Esophagus mucosa (tissue), 1 donor: ENCODE measurements at regions not wholly inside any gene's neighbourhood (a gene's known extent, or its start where the extent isn't known, plus 50 kb on each side); places are given as distances from the start of the nearest gene placed in this dataset.
"Not testable (repeated sequence)": the region's sequence is repeated elsewhere in the genome, so short reads cannot be mapped to it uniquely, and the experiment has no call there.

ENCODE experiments used
- ATAC-seq: fragments of 200-7000 bp; cut with Tn5 transposase; one replicate; pipeline ENCODE4 v1.9.1; 2020
- donor health status: DM: yes; HTN: yes; CAD: no.

DNA sequence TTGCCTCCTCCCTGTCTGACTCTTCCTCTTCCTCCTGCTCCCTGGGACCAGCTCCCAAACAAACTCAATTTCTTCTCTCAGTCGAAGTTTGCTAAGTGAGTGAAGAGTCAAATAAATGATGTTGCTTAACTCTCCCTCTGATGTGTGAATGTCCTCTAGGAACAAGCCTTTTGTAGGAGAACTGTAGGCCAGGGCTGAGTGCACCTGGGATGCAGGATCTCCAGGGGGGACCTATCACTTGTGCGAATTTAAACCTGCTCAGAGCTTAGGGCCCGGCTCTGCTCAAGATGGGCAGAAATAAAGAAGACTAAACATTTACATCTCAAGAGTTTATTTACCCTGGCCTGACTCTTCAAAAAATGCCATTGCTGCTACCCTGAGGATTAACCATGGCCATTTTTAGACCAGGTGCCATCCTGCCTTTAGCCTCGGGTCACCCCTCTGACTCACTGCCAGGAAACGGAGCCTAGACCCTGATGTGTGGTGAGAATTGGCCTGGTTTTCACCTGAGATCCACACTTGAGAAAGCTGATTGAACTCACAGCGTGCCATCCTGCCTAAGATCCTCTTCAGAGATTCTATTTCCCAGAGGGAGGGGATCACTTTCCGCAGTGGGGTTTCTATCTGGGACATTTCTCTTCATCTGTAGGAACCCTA, 63.6 kb upstream of the CD93 start:
- no peak for ATAC-seq

DNA sequence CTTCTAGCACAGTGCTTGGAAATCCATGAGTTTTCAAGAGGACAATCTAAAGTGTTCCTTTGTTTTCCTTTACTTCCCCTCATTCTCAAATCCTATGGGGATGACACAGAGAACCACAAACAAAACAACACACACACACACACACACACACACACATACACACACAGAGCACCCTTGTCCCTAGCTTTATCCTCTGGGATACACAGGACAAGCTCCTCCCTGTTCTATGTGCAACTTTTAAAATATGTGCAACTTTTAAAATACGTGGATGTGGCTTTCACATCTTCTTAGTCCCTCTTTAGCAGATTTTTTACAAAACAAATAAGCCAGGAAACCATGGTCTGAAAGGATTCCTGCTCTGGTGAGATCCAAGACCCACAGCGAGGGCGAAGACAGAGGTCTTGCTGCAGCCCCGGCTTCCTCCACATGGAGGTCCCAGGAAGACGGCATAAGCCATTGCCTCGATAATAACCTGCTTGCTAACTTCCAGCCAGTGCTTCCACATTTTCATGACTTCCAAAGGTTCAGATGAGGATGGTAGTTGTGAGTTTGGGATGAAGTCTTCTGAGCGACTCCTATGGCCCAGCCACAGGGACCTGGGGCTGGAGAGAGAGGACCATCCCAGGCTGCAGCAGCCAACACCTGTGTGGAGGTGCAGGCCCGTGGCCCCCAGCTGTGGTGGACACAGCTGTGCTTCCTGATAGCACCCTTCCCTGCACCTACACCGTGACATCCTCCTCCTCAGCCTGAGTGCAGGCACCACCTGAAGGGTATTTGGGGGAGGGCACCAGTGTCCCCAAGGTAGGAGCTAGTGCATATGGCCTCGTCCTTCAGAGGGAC, 62.8 kb upstream of the CD93 start:
- ATAC-seq = no peak

DNA sequence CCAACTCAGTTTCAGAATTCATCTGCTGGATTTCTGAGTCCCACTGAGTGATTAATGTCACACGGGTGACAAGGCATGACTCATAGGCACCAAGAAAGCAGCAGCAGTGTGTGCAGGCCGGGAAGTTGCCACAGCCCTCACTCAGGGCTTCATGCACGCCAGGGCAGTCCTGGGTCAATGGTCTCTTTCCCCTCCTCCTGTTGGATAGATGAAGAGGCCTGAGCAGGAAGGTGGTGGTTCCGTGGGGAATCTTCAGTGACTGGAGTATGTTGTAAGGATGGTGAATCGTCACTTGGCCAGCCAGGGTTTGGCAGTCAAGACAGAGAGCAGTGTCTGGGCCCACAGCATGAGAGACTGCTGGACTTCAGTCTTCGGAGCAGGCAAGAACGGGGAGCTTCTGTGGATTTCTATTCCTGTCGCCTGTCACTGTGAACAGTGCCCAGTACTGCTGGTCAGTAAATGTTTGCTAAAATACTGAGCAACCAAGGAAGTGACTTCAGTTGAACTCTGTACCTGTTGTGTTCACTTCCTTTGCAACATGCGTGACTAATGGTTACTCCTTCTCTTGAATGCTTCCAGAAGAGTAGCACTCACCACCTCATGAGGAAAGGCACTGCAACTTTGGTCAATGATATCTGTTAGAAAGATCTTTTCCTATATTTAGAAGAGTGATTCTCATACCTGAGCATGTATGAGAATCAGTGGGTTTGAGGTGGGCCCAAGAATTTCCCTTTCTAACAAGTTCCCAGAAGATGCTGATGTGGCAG, 62.0 kb upstream of the CD93 start:
- peak; percentile 73 for ATAC-seq

DNA sequence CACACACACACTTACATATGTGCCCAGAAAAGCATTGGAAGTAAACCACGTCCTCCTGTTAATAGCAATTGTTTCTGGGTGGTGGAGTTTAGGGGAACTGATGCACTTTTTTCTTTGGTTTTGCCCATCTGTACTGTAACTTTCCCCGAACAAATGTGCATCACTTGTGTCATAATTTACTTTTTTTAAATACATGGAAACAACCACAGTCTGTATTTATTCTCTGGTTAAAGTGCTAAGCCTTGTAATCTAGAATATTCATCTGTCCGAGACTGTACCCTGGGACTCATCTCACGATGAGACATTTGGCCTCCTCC, 61.5 kb upstream of the CD93 start:
- ATAC-seq = no peak

DNA sequence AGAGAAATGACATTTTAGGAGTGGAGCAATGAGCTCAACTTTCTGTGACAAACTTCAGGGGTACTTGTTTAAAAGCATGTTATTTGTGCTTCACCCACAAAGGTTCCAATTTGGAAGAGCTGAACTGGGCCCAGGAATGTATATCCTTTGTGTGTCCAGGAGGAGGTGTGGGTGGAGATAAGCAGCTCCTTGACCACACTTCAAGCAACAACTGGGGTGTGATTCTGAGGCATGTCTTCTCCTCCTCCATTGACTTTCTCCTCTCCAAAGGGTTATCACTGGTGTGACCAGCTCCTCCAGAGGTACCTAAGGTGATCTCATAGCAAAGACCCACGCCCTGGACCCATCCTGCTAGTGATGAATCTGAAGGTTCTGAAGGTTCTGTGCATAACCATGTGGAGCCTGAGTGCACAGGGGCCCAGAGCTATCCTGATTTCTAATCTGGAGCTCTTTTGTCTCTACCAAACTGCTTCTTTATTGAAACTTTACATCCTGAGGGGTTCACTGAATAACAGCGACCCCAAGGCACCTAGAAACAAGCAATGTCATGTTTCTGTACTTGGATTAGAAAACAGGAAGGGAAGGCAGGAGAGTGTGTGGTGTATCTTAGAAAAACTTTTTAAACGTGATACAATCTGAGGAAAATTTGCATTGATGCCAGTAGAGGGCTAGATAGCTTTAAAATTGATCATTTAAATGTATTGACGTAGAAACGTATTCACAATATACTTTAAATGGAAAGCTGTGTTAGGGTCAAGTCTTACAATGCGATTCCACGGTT, 60.9 kb upstream of the CD93 start:
- ATAC-seq = no peak

DNA sequence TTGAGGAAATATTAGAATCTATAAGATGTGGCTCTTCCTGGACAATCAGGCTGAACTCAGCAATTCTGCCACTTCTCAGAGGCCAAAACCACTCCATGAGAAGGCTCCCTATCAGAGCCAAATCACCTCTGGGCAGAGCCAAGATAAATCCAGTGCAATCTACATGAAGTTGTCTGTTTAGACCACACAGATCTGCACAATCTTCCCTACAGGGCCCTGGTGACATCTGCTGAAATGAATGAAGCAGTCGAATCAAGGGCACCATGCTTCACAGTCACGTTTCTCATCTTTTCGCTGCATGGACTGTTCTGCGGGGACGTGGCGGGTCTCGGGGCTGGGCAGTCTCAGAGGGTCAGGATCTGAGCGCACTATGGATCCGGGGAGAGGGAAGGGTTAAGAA, 60.1 kb upstream of the CD93 start:
- no peak for ATAC-seq

DNA sequence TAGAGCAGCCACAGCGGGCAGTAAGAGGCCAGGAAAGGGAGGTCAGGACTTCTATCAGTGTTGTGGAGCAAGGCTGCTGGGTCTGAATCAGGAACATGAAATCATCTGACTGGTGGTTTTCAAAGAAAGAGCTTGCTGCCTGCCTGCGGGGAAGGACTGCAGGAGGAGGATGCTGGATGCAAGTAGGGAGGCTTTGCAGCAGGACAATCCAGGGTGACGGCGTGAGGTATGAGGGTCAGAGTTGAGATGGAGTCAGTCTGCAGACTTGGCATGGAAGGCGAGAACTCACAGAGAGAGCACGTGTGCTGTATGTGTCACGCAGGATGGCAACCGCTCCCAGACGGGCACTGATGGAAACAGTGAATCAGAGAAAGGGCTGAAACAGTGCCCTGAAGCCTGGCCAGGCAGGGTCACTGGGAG, 59.2 kb upstream of the CD93 start:
- peak; percentile 60 for ATAC-seq

DNA sequence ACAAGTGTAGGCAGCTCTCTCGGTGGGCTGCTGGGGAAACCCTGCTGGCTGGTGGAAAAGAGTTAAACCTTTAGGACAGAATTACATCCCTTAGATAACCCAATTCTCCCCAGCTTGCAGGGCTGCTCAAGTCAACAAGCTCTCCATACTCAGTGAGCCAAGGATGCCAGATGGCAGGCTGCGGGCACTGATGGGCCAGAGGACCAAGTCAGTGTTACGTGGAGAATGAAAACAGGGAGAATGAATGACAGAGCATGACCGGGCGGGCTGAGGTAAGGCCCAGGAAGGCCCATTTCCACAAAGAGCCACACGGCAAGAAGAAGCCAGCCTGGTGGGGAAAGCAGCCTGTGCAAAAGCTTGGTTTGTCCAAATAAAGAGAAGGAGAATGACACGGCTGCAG, 58.7 kb upstream of the CD93 start:
- no peak for ATAC-seq

DNA sequence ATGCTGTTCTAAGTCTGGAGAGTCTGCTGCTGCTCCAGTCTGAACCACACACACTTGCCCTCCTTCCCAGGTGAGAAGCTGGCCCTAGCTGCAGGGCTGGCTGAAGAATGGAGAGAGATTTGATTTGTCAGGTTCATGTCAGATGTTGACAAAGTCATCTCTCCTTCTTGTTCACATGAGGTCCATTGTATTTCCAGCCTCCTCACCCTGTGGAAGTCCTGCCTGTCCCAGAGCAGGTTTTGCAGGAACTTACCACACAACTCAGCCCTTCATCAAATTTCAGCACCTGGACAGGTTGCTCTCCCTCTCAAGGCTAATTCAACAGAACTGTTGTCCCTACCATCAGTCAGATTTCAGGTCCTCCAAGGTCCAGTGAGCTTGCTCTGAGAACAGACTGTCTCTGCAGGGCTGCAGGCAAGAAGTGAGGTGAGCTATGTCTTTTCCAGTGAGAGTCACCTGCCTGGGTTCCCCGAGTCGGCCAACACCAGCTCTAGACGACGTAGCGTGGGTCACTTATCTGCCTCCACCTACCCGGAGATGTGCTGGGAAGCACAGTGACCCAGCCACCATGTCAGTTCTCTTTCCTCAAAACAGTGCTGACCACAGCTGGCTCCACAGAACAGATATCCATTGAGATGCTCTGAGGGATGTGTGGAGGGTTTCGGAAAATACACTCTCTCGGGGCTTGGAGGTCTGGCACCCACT, 58.0 kb upstream of the CD93 start:
- ATAC-seq = peak; percentile 66

DNA sequence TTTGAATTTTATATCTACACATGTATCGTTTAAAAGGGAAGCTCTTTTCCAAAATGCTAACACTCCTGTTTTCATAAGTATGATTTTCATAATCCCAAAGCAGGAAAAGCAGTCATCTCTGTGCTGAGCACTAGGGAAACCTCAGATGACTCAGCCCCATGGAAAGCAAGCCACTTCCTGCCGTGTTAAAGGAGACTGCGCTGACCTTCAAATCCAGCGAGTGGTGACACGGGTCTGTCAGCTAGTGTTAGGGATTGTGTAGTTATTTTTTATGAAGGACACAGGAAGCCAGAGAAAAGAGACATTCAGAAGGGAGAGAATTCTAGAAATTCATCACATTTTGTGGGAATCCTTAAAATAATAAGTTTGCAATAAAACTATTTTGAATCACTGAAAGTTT, 57.0 kb upstream of the CD93 start:
- ATAC-seq = peak; percentile 70

DNA sequence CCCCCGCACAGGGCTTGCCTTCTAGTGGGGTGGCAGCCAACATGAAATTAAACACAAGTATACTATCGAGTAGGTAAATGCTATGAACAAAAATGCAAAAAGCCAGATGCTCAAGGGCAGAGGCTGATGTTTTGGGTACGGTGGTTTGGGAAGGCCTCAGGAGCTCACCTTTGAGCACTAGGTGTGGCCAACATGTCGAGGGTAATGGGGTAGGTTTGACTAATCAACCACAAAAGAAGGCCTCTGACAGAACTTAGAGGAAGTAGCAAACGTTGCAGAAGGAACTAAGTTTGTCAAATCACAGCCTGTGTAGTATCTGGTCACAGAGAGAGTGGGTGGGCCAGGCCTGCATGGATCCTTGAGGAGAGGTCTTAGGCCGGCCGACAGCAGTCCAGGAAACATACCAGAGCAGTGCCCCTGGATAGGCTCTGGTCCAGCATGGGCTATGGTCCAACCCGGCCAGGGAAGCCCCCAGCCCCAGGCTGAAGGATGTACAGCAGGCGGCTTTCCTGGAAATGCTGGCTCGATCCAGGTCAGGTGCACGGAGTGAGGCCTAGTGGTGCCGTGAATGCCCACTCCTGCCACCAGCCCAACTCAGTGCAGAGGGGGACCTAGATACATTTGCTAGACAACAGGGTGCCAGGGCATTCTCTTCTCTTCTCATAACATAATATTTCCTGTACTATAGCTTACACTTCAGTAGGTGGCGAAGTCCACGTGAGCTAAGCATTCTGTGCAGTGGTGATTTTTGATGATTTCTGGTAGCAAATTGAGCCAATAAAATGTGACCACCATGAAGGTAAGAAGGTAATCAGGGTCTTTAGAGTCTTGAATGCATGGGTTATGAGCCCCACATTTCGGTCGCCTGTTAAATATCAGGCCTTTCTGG, 56.3 kb upstream of the CD93 start:
- ATAC-seq = peak; percentile 9

DNA sequence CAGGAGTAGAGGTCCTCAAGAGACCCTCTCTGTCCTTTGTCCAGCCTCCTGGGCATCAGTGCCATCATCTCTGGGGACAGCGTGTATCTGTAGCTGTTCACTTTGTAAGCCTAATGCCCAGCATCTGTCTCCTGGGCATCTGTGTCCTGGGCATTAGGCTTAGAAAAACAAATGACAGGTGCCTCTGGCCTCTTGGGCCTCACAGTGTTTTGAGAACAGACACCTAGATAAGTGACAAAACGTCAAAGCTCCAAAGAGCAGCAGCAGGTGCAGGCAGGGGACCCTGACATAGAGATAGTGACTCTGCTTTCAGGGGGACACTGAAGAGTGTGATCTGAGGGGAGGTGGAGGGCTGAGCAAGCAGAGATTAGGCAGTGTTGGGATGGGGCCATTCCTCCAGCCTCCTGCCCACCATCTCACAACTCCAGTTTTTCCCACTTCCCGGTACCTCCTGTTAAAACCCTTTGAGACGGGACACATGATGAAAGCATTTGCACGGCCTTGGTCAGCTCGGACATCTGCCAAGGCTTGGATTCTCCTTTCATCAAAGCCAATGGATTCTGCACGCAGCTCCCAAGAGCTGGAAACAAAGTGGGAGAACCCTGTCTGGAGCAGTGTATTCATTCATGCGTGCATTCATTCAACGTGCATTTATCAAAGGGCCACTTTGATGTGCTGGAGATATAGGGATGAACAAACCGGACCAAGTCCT, 55.5 kb upstream of the CD93 start:
- ATAC-seq = no peak

DNA sequence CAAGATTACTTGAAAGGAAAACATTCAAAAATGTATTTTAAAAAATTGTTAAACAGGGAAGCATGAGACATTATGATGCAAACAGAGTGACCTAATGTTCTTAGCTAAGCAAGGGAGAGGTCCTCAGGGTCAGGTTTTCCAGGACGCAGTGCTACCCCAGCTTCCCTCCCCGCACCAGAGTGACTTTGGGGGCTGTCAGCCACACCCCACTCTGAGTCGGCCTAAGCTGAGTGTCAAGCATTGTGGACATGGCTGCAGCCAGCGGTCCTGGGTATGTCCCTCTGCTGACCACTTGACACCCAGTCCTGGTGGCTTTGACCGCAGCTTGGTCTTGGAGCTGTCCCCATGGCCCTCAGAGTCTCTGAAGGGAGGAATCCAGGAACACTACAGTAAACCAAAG, 54.9 kb upstream of the CD93 start:
- ATAC-seq = no peak

DNA sequence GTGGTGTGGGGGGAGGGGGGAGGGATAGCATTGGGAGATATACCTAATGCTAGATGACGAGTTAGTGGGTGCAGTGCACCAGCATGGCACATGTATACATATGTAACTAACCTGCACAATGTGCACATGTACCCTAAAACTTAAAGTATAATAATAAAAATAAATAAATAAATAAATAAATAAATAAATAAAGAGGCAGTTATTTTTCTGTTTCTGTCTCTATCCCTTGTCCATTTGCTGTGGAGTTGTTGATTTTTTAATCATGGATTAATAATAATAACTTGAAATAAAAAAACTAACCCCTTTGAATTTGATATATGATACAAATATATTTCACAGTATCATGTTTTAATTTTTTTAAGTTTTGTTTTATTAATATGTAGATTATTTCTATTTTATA, 53.9 kb upstream of the CD93 start:
- not testable (repeated sequence) for ATAC-seq

DNA sequence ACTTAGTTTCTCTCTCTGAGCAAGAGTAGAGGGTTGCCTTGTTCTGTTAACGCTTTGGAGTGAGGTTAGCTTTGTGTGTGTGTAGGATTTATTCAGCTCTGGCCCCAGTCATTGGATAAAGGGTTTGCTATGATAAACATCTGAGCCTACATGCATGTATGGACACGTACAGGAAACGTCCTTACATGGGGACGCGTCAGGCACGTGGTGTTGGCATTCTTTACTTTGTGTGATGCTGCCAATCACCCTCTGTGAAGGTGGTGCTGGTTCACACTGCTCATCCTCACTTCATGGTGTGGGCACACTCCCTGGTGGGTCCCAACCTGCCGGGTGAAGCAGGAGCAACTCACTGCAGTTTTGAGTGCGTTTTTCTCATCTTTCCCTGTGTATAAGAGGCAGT, 53.4 kb upstream of the CD93 start:
- ATAC-seq = peak; percentile 72

DNA sequence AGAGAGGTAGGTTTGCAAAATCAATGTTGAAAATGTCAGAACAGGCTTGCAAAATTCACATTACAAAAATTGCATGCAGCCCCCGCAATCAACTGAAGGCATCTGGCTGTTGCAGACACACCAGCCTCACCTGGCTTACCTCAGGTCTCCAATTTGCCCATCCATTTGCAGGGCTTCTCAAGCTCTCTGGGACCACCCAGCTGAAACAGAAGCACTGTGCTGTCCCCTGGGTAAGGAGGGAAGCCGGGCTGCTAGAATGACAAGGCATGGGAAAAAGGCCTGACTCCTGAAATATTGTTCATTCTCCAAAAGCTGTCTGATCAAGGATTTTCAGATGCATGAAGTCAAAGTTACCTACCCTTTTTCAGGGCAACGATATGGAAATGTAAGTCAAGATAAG, 52.6 kb upstream of the CD93 start:
- ATAC-seq = no peak

DNA sequence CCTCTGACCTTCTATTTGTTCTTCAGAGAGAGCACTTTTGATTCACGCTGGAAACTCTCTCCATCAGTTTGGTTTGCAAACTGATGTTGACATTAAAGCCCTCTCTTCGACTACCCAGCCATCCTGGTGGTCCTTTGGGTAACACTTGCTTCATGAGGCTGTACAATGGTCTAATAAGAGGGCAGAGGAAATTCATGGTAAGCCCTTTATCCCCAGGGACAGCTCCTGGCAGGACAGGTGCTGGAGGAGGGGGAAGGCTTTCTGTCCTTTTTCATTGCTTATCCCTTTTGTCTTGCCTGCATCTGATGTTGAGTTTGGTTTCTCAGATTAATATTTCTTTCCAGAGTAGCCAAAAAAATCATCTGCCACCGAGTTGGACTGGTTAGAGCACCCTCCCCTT, 52.1 kb upstream of the CD93 start:
- ATAC-seq = no peak

DNA sequence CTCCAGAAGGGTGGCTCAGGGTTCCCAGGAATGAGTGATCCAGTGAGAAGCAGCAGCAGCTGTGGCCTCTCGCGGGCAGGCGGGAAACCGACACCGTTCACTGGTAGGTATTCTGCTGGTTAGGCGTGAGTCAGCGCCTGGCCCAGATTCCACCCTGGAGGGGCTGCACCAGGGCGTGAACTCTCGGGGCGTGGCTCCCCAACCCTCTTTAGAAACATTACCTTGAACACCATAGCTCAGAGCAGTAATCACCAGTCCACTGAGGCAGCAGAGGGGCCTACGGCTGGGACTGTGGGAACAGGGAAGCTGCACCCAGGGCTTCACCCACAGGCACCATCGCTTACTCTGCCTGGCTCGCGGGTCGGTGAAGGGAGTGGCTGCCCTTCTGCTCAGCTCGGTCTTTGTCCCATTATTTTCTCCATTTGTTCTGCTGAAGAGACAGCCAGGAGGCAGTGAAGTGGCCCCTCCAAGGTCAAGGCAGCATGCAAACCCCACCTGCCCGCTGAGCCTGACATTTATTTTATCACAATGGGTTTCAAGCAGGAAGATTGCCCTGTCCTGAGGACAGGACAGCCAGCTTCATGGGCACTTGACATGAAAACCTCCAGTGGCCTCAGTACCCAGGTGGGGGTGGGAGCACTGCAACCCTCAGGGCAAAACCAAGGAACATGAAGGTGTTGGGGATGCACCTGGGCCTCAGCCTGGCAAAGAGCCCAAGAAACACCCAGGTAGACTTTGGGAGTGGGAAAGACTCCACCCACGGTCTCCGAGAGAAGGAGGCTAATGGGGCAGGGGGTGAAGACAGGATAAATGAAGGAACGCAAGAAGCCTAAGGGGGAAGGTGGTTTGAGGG, 51.0 kb upstream of the CD93 start:
- ATAC-seq = peak; percentile 95
